ENCODE measurements at regions not wholly inside any gene's neighbourhood (a gene's known extent, or its start where the extent isn't known, plus 50 kb on each side); places are given as distances from the start of the nearest gene placed in this dataset.

GRCh38 chr4:173839865-173840264 lies 309.8 kb upstream of the HAND2 start:
- TF ChIP-seq, protein P1, sequence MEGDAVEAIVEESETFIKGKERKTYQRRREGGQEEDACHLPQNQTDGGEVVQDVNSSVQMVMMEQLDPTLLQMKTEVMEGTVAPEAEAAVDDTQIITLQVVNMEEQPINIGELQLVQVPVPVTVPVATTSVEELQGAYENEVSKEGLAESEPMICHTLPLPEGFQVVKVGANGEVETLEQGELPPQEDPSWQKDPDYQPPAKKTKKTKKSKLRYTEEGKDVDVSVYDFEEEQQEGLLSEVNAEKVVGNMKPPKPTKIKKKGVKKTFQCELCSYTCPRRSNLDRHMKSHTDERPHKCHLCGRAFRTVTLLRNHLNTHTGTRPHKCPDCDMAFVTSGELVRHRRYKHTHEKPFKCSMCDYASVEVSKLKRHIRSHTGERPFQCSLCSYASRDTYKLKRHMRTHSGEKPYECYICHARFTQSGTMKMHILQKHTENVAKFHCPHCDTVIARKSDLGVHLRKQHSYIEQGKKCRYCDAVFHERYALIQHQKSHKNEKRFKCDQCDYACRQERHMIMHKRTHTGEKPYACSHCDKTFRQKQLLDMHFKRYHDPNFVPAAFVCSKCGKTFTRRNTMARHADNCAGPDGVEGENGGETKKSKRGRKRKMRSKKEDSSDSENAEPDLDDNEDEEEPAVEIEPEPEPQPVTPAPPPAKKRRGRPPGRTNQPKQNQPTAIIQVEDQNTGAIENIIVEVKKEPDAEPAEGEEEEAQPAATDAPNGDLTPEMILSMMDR (IDR thresholded peaks at IDR 0.05): no peak
- no peak for TF ChIP-seq POLR2A (IDR thresholded peaks at IDR 0.05)

Measured in right lobe of liver (tissue), 4 donors.